Smooth muscle cell (in vitro differentiated cells): ENCODE measurements at regions not wholly inside any gene's neighbourhood (a gene's known extent, or its start where the extent isn't known, plus 50 kb on each side); places are given as distances from the start of the nearest gene placed in this dataset.
"Not testable (repeated sequence)": the region's sequence is repeated elsewhere in the genome, so short reads cannot be mapped to it uniquely, and the experiment has no call there.

ENCODE experiments used
- DNase-seq: peaks from one replicate; lab custom pipeline; 2025; ENCODE audit not compliant: unreplicated experiment; lab: John Stamatoyannopoulos, UW
- H2AFZ ChIP-seq: fragments of 200-600 bp; sonication (generic); 2 replicates; pipeline ENCODE4 v1.6.0; 2016; ENCODE audit warnings: antibody characterized with exemption, low read depth, mild to moderate bottlenecking
- H3F3A ChIP-seq: fragments of 200-600 bp; sonication (generic); 2 replicates; pipeline ENCODE4 v1.6.0; 2017; ENCODE audit warnings: antibody characterized with exemption, low read depth
- H3K27ac ChIP-seq: fragments of 200-600 bp; sonication (generic); 2 replicates; pipeline ENCODE4 v1.5.1; 2016; ENCODE audit warnings: low read depth, mild to moderate bottlenecking
- H3K27me3 ChIP-seq: fragments of 200-600 bp; sonication (generic); 2 replicates; pipeline ENCODE4 v1.6.1; 2016; ENCODE audit warnings: low read depth, mild to moderate bottlenecking
- H3K36me3 ChIP-seq: fragments of 200-600 bp; sonication (generic); 2 replicates; pipeline ENCODE4 v1.5.1; 2016; ENCODE audit warnings: low read depth
- H3K4me1 ChIP-seq: fragments of 200-600 bp; sonication (generic); 2 replicates; pipeline ENCODE4 v1.5.1; 2016; ENCODE audit warnings: low read depth
- H3K4me2 ChIP-seq: fragments of 200-600 bp; sonication (generic); 2 replicates; pipeline ENCODE4 v1.6.0; 2016; ENCODE audit warnings: mild to moderate bottlenecking
- H3K4me3 ChIP-seq: fragments of 200-600 bp; sonication (generic); 2 replicates; pipeline ENCODE4 v1.5.1; 2016; ENCODE audit warnings: mild to moderate bottlenecking
- H3K79me2 ChIP-seq: fragments of 200-600 bp; sonication (generic); 2 replicates; pipeline ENCODE4 v1.6.0; 2016; ENCODE audit warnings: low read depth, mild to moderate bottlenecking
- H3K9ac ChIP-seq: fragments of 200-600 bp; sonication (generic); 2 replicates; pipeline ENCODE4 v1.6.0; 2016; ENCODE audit warnings: low read depth
- H3K9me3 ChIP-seq: fragments of 200-600 bp; sonication (generic); replicated peaks from 2 replicates; pipeline ENCODE4 v1.5.1; 2016; ENCODE audit warnings: low read depth
- H4K20me1 ChIP-seq: fragments of 200-600 bp; sonication (generic); 2 replicates; pipeline ENCODE4 v1.6.0; 2016; ENCODE audit warnings: low read depth
- WGBS: methylation state at CpG from one replicate; pipeline ENCODE4 v1.1.7; 2016; ENCODE audit warnings: low lambda C conversion rate; 5-methylcytosine and 5-hydroxymethylcytosine counted together
- TF ChIP-seq, protein P1 (sequence below): fragments of 200-600 bp; sonication (generic); IDR thresholded peaks from 2 replicates; pipeline ENCODE4 v1.5.1; 2017; ENCODE audit warnings: borderline replicate concordance, mild to moderate bottlenecking, antibody characterized with exemption; ENCODE audit not compliant: insufficient read depth, poor library complexity, severe bottlenecking

DNA sequence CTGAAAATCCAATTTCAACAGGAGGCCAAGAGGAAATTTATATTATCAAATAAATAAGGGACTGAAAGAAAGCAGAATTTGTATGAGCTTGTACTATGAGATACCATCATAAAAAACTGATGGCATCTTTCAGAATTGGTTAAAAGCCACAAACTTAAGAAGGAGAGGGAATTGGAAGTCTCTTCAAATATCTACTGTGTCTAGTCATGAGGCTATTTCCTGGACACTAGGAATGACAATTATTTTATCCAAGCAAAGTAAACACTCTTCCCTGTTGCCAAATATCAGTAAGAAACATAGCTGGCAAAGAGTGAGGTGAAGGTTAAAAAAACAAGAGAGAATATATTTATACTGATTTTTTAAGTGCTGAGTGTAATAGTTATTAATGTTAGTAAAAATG lies 101.5 kb upstream of the ARRDC3 start:
- Histone ChIP-seq H4K20me1 (no peaks in the 10 kb centered on the region), H3F3A (no peaks in the 10 kb centered on the region), H3K4me1 (no peaks in the 10 kb centered on the region), H3K4me2 (no peak overlapping the region), H3K4me3 (no peak overlapping the region), H3K79me2 (no peaks in the 10 kb centered on the region), H2AFZ (no peak overlapping the region), H3K27me3 (no peaks in the 10 kb centered on the region), H3K9ac (no peak overlapping the region), H3K36me3 (no peaks in the 10 kb centered on the region), H3K9me3 (no peaks in the 10 kb centered on the region), H3K27ac (no peak overlapping the region)
- TF ChIP-seq, protein P1, sequence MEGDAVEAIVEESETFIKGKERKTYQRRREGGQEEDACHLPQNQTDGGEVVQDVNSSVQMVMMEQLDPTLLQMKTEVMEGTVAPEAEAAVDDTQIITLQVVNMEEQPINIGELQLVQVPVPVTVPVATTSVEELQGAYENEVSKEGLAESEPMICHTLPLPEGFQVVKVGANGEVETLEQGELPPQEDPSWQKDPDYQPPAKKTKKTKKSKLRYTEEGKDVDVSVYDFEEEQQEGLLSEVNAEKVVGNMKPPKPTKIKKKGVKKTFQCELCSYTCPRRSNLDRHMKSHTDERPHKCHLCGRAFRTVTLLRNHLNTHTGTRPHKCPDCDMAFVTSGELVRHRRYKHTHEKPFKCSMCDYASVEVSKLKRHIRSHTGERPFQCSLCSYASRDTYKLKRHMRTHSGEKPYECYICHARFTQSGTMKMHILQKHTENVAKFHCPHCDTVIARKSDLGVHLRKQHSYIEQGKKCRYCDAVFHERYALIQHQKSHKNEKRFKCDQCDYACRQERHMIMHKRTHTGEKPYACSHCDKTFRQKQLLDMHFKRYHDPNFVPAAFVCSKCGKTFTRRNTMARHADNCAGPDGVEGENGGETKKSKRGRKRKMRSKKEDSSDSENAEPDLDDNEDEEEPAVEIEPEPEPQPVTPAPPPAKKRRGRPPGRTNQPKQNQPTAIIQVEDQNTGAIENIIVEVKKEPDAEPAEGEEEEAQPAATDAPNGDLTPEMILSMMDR = no peak
- DNase-seq = no peak

- H3K27ac ChIP-seq, H3K4me2 ChIP-seq, DNase-seq, H3K9ac ChIP-seq, H3F3A ChIP-seq, H3K79me2 ChIP-seq, H2AFZ ChIP-seq, H4K20me1 ChIP-seq, H3K4me1 ChIP-seq, H3K36me3 ChIP-seq, H3K9me3 ChIP-seq, H3K4me3 ChIP-seq, H3K27me3 ChIP-seq: not testable (repeated sequence)
- 77% methylated on average over 2 of the region's 2 CpGs for WGBS
Measured at GRCh38 chr5:91479376-91479775, 96.3 kb upstream of the ARRDC3 start.

- 94% methylated on average over 2 of the region's 2 CpGs for WGBS
- Histone ChIP-seq H3K27me3 (no peaks in the 10 kb centered on the region), H2AFZ (no peak overlapping the region), H3K4me3 (no peak overlapping the region), H3K9ac (no peak overlapping the region), H3K36me3 (no peaks in the 10 kb centered on the region), H3F3A (no peaks in the 10 kb centered on the region), H3K4me1 (no peaks in the 10 kb centered on the region), H3K79me2 (no peaks in the 10 kb centered on the region), H3K4me2 (no peak overlapping the region), H3K9me3 (no peaks in the 10 kb centered on the region), H4K20me1 (no peaks in the 10 kb centered on the region), H3K27ac (no peak overlapping the region)
- no peak for DNase-seq
- TF ChIP-seq, protein P1 = no peak
Measured at GRCh38 chr5:91478096-91478495, 95.0 kb upstream of the ARRDC3 start.

- no peaks in the 10 kb centered on the region for H3F3A ChIP-seq
- H3K4me3 ChIP-seq = no peak overlapping the region
- H3K4me2 ChIP-seq = no peak overlapping the region
- no peak overlapping the region for H3K27ac ChIP-seq
- WGBS = 88% methylated on average over 3 of the region's 3 CpGs
- TF ChIP-seq, protein P1 = no peak
- H3K27me3 ChIP-seq = no peaks in the 10 kb centered on the region
- DNase-seq = no peak
- no peak overlapping the region for H3K9ac ChIP-seq
- H3K36me3 ChIP-seq = no peaks in the 10 kb centered on the region
- H4K20me1 ChIP-seq = no peaks in the 10 kb centered on the region
- H3K4me1 ChIP-seq = no peaks in the 10 kb centered on the region
- no peaks in the 10 kb centered on the region for H3K79me2 ChIP-seq
- no peaks in the 10 kb centered on the region for H3K9me3 ChIP-seq
- H2AFZ ChIP-seq = no peak overlapping the region
Measured at GRCh38 chr5:91477408-91477807, 94.3 kb upstream of the ARRDC3 start.
